Upper lobe of left lung (tissue), 6 donors: ENCODE measurements at regions not wholly inside any gene's neighbourhood (a gene's known extent, or its start where the extent isn't known, plus 50 kb on each side); places are given as distances from the start of the nearest gene placed in this dataset.
"Not testable (repeated sequence)": the region's sequence is repeated elsewhere in the genome, so short reads cannot be mapped to it uniquely, and the experiment has no call there.

Experiments used
- ATAC-seq, 2 donors: fragments of 200-7000 bp; cut with Tn5 transposase; one replicate each; pipeline ENCODE4 v1.9.1; 2022; ENCODE audit warnings: mild to moderate bottlenecking in 2 of 2, moderate library complexity in 2 of 2; ENCODE audit not compliant: low FRiP score in 2 of 2
- DNase-seq, 2 donors: peaks; one replicate each; pipeline ENCODE4 v3.0.0-alpha.2; 2019 to 2020
- H3K27ac ChIP-seq, 4 donors: fragments of 200-600 bp; sonication (generic); one replicate each; pipeline ENCODE4 v1.5.1; 2016 to 2019
- H3K27me3 ChIP-seq, 4 donors: fragments of 200-600 bp; sonication (generic); one replicate each; pipeline ENCODE4 v1.5.1; 2017 to 2019
- H3K36me3 ChIP-seq, 4 donors: fragments of 200-600 bp; sonication (generic); one replicate each; pipeline ENCODE4 v1.5.1; 2016 to 2019
- H3K4me1 ChIP-seq, 4 donors: fragments of 200-600 bp; sonication (generic); one replicate each; pipeline ENCODE4 v1.5.1; 2018 to 2019
- H3K4me3 ChIP-seq, 4 donors: fragments of 200-600 bp; sonication (generic); one replicate each; pipeline ENCODE4 v1.5.1; 2017 to 2019; ENCODE audit warnings: mild to moderate bottlenecking in 2 of 4, moderate library complexity in 1 of 4
- H3K9me3 ChIP-seq, 4 donors: fragments of 200-600 bp; sonication (generic); one replicate each; pipeline ENCODE4 v1.5.1; 2018 to 2019
- WGBS, 2 donors: methylation state at CpG; one replicate each; pipeline ENCODE4 v1.1.5; 2017 to 2018; 5-methylcytosine and 5-hydroxymethylcytosine counted together
- donor health status: DM: no; HTN: no; CAD: no; lungs with moderate emphysema.
- donor health status: DM: no; HTN: yes; CAD: no; lungs with severe emphysema.

DNA sequence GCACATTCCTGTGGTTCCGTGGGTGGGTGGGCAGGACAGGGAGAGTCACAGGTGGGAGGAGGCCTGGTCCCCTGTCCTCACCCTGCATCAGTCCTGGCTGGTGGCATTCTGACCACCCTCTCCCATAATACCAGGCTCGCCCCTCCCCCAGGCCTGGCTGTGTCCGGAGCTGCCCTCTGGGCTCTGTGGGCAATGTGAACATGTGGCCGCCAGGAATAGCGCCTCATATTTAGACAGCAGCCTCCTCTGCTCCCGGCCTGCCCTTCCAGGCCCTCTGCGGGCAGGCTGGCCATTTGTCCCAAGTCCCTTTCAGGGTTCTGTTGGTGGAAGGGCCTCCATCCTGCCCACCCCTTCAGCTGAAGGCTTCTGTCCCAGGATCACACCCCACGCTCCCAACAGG lies 4482.2 kb upstream of the TPTE start:
- WGBS, 2 donors: no CpG with 5 or more reads among the region's 8 CpGs
- DNase-seq, ATAC-seq, H3K4me3 ChIP-seq, H3K27ac ChIP-seq, H3K36me3 ChIP-seq, H3K27me3 ChIP-seq, H3K4me1 ChIP-seq, H3K9me3 ChIP-seq: not testable (repeated sequence)

DNA sequence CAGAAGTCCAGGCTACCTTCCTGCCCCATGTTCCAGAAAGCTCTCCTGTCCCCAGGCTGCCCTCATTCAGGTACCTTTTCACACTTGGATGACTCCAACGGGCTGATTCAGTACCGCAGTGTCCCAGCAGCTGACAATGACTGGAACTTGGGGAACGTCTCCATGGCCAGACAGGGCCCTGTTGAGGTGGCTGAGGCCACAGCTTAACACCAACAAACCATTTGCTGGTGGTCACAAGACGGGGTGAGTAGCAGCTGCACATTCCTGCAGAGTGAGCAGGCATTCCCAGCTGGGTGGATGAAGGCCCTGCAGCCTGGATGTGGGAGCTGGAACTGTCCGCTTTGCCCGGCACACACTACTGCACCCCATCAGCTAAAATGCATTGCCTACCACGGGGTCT lies 4481.3 kb upstream of the TPTE start:
- not testable (repeated sequence) for H3K9me3 ChIP-seq, H3K4me3 ChIP-seq, H3K27me3 ChIP-seq, H3K4me1 ChIP-seq, DNase-seq, H3K36me3 ChIP-seq, H3K27ac ChIP-seq
- WGBS, 2 donors: no CpG with 5 or more reads among the region's 7 CpGs
- peak in 1 of 2 donors; percentile 46 for ATAC-seq

DNA sequence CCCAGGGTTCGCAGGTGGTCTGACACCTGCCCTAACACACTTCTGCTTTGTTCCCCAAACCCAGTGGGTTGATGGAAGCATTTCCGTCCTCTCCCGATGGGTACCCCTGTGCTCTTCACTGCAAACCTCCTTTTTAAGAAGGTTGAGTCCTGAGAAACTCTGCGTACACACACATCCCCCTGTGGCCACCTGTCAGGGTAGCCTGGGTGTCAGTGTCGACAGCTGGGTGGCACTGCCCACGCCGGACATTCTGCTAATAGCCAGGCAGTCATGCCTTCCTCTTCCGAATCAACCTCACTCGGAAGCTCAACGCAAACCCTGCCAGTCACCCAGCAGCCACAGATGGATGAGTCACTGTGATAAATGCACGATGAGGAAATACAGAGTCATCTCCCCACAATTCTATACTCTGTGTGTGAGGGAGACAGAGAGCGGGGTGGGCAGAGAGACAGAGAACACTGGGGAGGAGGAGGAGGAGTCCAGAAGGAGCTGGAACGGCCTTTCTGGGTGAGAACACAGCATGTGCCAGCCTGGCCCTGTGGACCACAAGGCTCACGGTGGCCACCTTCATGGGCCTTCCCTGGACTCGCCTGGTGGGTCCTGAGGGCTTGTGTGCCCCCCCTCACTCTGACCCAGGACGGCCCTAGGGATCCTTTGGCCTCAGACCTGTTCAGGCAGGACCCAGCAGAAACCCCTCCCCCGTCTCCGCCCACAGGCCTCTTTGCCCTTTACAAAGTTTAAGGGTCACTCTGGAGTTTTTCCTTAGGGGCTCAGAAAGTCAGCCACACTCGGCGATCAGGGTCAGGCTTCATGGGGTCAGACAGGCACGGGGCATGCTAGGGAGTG lies 4477.7 kb upstream of the TPTE start:
- DNase-seq: peak in 1 of 2 donors; percentile 40

DNA sequence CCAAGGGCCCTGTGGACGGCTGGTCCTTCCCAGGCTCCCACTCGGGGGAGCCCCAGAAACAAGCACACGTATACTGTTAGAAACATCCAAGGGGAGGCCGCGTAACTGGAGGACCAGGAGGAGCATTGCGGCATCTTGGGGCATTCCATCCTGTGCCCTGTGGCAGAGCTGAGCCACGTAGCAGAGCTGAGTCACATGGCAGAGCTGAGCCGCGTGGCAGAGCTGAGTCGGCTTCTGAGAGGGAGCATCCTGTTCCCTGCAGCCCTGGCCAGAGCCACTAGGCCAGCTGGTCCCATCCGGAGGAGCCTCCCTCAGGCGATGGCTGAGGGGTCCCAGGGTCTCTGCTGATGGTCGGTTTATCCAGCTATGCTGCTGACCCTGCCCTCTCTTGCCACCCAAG lies 4476.7 kb upstream of the TPTE start:
- not testable (repeated sequence) for H3K27me3 ChIP-seq, H3K4me3 ChIP-seq, H3K27ac ChIP-seq, DNase-seq, H3K4me1 ChIP-seq, H3K9me3 ChIP-seq, H3K36me3 ChIP-seq, ATAC-seq
- no CpG with 5 or more reads among the region's 13 CpGs for WGBS, 2 donors

More for the DNA sequence above, 4477.7 kb upstream of the TPTE start:
- not testable (repeated sequence) for H3K4me1 ChIP-seq, H3K27ac ChIP-seq, H3K4me3 ChIP-seq, H3K36me3 ChIP-seq, H3K9me3 ChIP-seq, H3K27me3 ChIP-seq
- WGBS, 2 donors: no CpG with 5 or more reads among the region's 21 CpGs
- peak in 1 of 2 donors; percentile 88 for ATAC-seq

DNA sequence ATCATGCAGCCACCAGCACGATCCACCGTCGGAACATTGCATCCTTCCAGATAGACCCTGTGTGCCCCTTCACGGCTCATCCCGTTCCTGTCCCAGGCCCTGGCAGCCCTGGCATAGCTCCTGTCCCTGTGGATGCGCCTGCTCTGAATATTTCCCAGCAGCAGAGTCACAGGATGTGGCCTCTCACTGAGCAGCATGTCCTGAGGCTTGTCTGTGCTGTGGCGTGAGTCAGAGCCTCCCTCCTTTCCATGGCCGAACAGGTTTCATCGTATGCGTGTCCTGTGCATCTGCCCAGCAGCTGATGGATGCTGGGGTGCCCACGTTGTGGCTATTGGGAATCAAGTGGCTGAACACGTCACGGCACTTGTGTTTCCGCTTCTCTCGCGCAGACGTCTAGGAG lies 4471.5 kb upstream of the TPTE start:
- no CpG with 5 or more reads among the region's 17 CpGs for WGBS, 2 donors
- not testable (repeated sequence) for H3K27ac ChIP-seq, H3K4me1 ChIP-seq, H3K27me3 ChIP-seq, H3K4me3 ChIP-seq, H3K9me3 ChIP-seq, H3K36me3 ChIP-seq, ATAC-seq, DNase-seq

DNA sequence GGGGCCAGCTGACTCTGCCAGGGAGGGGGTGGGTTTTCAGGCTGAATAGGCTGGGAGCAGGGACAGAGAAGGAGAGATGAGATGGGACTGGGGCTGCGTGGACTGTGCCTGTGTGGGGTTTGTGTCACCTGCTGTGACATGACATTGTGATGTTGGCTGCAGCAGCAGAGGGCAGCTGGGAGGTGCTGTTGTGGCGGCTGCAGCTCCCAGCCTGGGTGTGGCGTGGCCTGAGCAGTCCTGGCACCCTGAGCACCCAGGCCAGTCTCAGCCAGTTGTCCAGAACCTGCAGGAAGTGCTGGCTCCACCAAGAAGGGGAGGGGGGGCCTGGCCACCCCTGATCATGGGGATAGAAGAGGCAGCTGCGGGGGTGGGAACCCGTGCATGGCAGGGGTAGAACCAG lies 4469.3 kb upstream of the TPTE start:
- ATAC-seq, H3K4me1 ChIP-seq, H3K9me3 ChIP-seq, H3K27ac ChIP-seq, H3K36me3 ChIP-seq, H3K27me3 ChIP-seq, DNase-seq, H3K4me3 ChIP-seq: not testable (repeated sequence)
- WGBS, 2 donors: no CpG with 5 or more reads among the region's 5 CpGs

DNA sequence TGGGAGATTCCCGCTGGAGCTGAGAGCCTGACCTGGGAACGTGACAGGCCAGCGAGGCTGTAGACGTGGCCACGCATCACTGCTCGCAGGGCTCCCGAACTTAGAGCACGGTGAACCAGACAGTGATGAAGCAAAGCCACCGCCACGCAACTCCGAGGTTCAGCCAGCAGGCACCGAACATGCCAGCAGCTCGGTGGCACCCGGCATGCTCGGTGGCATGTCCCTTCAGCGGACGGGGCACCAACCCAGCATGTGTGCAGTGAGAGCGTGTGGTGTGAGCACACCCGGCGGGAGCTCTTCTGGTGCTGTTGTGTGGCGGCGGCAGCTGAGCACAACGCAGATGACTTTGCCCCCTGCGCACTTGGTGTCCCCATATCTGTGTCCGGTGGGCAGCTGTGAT lies 4468.2 kb upstream of the TPTE start:
- no CpG with 5 or more reads among the region's 25 CpGs for WGBS, 2 donors
- not testable (repeated sequence) for H3K4me1 ChIP-seq

DNA sequence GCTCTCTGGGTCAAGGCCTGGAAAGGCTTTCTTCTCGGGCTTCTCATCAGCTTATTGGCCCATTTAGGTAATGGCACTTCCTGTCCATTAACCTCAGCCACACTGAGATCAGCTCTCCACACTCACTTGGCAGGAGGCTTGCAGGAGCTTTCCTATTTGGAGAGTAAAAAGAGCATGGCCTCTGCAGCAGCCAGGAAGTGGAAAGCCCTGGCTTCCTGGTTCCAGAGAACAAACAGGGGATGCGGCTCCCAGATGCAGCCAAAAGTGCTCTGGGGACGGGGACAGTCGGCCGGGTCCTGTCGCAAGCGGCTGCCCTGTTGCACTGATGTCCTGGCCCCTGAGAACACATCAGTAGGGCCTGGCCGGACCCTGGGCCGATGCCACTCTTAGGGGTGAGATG lies 4462.4 kb upstream of the TPTE start:
- peak in 1 of 2 donors; percentile 9 for ATAC-seq
- WGBS, 2 donors: no CpG with 5 or more reads among the region's 9 CpGs

More for the DNA sequence above, 4468.2 kb upstream of the TPTE start:
- DNase-seq, ATAC-seq, H3K27ac ChIP-seq, H3K9me3 ChIP-seq, H3K27me3 ChIP-seq, H3K4me3 ChIP-seq, H3K36me3 ChIP-seq: not testable (repeated sequence)

DNA sequence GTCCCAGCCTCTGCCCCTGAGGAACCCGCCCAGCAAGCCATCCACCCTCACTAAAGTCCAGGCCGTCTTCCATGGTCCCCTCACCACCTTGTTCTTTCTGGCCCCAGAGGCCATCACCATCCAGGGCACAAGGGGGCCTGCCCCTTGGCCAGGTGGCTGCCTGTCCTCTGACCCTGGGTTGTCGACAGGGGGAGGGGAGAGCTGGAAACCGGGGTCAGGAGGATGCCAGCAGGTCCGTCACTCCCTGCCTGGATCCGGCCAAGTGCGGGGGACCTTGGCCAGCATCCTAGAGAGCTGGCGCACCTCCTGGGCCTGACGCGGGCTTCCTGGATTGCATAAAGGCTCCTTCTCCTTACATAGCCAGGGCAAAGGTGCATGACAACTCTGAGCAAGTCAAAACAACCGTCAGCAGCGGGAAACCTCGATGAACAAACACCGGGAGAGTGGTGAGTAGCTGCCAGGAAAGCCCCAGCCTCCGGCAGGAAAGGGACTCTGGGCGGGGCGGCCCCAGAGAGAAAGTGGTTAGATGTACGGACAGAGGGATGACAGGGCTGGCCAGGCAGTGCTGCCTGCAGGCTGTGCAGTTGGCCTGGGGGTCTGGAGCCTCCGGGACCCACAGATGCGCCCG lies 4461.2 kb upstream of the TPTE start:
- not testable (repeated sequence) for H3K27me3 ChIP-seq, H3K36me3 ChIP-seq, H3K4me3 ChIP-seq, H3K9me3 ChIP-seq, H3K4me1 ChIP-seq, H3K27ac ChIP-seq, DNase-seq
- WGBS, 2 donors: no CpG with 5 or more reads among the region's 21 CpGs
- peak; percentile 58 to 85 for ATAC-seq

More for the DNA sequence above, 4462.4 kb upstream of the TPTE start:
- H3K36me3 ChIP-seq, H3K4me1 ChIP-seq, H3K27me3 ChIP-seq, H3K27ac ChIP-seq, DNase-seq, H3K9me3 ChIP-seq, H3K4me3 ChIP-seq: not testable (repeated sequence)

DNA sequence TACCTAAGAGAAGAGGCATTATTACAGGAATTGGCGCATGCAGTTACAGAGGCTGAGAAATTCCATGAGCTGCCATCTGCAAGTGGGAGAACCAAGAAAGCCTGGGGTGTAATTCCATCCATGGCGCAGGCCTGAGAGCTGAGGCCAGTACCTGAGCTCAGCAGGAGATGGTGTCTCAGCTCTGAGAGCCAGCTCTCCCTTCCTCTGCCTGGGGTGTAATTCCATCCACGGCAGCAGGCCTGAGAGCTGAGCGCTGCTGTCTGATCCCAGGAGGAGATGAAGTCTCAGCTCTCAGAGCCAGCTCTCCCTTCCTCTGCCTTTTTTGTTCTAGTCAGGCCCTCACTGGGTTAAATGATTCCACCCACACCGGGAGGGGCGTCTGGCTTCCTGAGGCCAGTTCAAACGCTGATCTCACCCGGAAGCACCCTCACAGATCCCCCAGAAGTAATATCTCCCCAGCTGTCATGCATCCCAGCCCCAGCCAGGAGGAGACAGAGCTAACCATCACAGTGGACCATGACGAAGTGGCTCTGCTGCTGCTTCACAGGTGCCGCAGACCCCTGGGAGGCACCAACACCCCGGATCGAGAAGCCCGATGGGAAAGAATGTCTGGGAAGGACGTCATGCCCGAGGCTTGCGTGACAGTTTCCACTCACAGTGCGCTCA lies 4454.9 kb upstream of the TPTE start:
- ATAC-seq, H3K4me1 ChIP-seq, H3K36me3 ChIP-seq, H3K27ac ChIP-seq, H3K4me3 ChIP-seq, H3K9me3 ChIP-seq, DNase-seq, H3K27me3 ChIP-seq: not testable (repeated sequence)
- WGBS, 2 donors: no CpG with 5 or more reads among the region's 17 CpGs

DNA sequence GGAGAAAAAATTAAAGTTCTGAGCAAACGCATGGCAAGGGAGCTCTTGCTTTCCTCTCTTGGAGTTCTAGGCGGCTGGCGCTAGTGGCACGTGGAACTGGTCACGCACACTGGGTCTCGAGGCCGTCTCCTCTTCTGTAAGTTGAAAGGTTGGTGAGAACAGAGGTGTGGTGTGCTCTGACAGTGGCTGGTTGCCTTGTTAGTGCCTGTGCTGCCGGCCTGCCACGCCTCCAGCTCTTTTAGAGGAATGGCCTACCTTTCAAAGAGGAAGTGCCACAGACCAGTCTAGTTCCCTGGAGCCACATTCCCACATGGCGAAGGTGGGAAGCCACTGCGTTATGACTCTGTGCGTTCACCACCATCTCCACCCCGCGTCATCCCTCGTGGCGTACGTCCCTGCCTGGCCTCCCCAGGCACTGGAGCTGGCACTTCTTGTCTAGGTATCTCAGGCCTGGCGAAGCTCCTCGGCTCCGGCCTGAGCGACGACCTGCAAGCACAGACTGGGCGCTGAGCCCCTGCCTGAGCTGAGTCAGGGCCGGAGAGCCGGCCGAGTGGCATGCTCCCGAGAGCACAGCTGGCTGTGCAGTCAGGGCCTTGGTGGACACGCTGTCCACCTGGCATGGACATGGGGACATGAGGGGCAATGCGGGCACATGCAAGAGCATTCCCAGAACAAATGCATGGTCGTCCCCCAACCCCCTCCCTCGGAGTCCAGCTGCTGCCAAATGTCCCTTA lies 4453.1 kb upstream of the TPTE start:
- not testable (repeated sequence) for ATAC-seq, H3K9me3 ChIP-seq, H3K4me1 ChIP-seq, H3K4me3 ChIP-seq, DNase-seq, H3K27ac ChIP-seq, H3K36me3 ChIP-seq, H3K27me3 ChIP-seq
- WGBS, 2 donors: no CpG with 5 or more reads among the region's 31 CpGs

DNA sequence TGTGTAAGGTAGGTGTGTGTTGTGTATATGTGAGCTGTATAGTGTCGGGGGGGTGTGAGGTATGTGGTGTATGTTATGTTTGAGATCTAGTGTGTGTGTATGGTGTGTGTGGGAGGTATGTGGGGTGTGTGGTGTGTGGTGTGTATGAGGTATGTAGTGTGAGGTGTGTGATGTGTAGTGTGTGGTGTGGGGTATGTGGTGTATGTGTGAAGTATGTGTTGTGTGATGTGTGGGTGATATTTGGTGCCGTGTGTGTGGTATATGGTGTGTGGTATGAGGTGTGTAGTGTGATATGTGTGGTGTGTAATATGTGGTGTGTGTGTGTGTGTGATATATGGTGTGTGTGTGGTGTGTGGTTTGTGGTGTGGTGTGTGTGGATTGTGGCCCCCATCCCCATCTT lies 4451.2 kb upstream of the TPTE start:
- H3K4me1 ChIP-seq, ATAC-seq, H3K36me3 ChIP-seq, H3K27ac ChIP-seq, H3K9me3 ChIP-seq, H3K4me3 ChIP-seq, H3K27me3 ChIP-seq: not testable (repeated sequence)
- peak in 1 of 2 donors; percentile 0 for DNase-seq
- WGBS, 2 donors: 82 to 93% methylated on average over 1 of the region's 2 CpGs

DNA sequence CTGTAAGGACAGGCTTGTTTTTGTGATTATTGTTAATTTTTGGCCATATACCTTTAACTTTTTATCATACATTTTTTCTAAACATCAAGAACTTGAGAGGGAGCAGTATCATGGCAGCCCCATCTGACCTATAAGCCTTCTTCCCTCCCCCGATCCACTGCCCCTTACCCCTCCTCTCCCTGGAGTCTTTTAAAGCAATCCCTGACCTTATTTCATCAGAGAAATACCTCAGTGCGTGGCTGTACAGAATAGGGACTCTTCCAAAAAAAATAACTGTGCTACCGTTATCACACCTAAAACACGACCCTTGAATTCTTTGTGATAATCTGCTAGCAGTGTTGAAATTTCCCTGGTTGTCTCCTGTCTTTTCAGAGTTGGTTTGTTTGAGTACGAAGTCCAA lies 4448.7 kb upstream of the TPTE start:
- DNase-seq, ATAC-seq, H3K27ac ChIP-seq, H3K4me1 ChIP-seq, H3K36me3 ChIP-seq, H3K4me3 ChIP-seq, H3K27me3 ChIP-seq, H3K9me3 ChIP-seq: not testable (repeated sequence)
- WGBS, 2 donors: no CpG with 5 or more reads among the region's 5 CpGs
